Activated naive CD8-positive, alpha-beta T cell treated with anti-CD3 and anti-CD28 coated beads, Interleukin-2, amount 10 ng/mL, durations not matched to agents 7 days and 5 days (primary cell): ENCODE measurements at regions not wholly inside any gene's neighbourhood (a gene's known extent, or its start where the extent isn't known, plus 50 kb on each side); places are given as distances from the start of the nearest gene placed in this dataset.
"Not testable (repeated sequence)": the region's sequence is repeated elsewhere in the genome, so short reads cannot be mapped to it uniquely, and the experiment has no call there.

Experiments
- ATAC-seq: fragments of 150-1000 bp; cut with Tn5 transposase; one replicate; pipeline ENCODE4 v1.10.0; 2021; ENCODE audit warnings: low read depth, moderate library complexity
- POLR2A ChIA-PET: fragments of 350-600 bp; sonication (Branson Sonifier 250); formaldehyde crosslinking; loops from one replicate; lab custom pipeline; 2021; ENCODE audit warnings: antibody characterized with exemption; lab: Charles Lee
- DNase-seq: peaks from one replicate; pipeline ENCODE4 v3.0.0; 2021
- H3K27ac Mint-ChIP-seq: one replicate; pipeline ENCODE4 v1.8.0; 2022; ENCODE audit warnings: mild to moderate bottlenecking, mixed read lengths
- H3K27me3 Mint-ChIP-seq: one replicate; pipeline ENCODE4 v1.8.0; 2022; ENCODE audit warnings: mild to moderate bottlenecking, moderate library complexity, mixed read lengths
- H3K36me3 Mint-ChIP-seq: one replicate; pipeline ENCODE4 v1.8.0; 2021; ENCODE audit warnings: mild to moderate bottlenecking, mixed read lengths
- H3K4me1 Mint-ChIP-seq: one replicate; pipeline ENCODE4 v1.8.0; 2021; ENCODE audit warnings: mixed read lengths
- H3K4me3 Mint-ChIP-seq: one replicate; pipeline ENCODE4 v1.8.0; 2022; ENCODE audit warnings: mild to moderate bottlenecking, moderate library complexity, mixed read lengths
- H3K9me3 Mint-ChIP-seq: one replicate; pipeline ENCODE4 v1.8.0; 2021; ENCODE audit warnings: mixed read lengths

DNA sequence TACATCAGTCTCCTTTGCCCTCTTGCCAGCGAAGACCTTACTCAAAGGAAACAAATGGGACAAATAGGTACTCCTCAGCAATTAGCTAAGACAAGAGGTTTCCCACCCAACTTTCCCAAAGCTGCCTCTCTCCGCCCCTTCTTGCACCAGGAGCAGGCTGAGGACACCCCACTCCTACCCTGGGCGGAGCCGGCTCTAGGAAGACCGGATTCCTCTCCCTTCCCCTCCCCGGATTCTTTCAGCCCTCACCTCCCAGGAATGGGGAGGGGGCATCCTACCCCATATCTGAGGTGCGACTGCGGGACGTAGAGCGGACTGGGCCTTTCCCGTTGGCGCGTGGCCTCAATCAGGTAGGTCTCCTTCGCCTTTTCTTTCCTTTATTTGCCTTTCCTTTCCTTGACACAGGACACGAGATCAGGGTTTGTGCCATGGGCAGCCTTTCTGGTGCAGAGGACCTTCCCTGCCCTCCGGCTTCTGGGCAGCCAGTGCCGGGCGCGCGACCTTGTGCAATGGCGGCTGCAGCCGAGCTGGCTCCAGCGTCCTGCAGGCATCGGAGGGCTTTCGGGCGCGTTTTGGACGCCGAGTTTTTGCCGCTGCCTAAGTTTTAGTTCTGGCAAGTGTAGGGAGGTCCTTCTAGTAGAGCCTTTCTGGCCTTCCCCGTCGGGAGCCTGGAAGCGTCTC is 279.9 kb downstream of the PLS3 start:
- H3K4me3 Mint-ChIP-seq, H3K9me3 Mint-ChIP-seq, ATAC-seq, H3K27me3 Mint-ChIP-seq, POLR2A ChIA-PET, H3K27ac Mint-ChIP-seq, H3K4me1 Mint-ChIP-seq, H3K36me3 Mint-ChIP-seq, DNase-seq: not testable (repeated sequence)

GRCh38 chrX:115850986-115851385 is 290.0 kb downstream of the PLS3 start:
- H3K27me3 Mint-ChIP-seq, ATAC-seq, H3K4me3 Mint-ChIP-seq, POLR2A ChIA-PET, DNase-seq, H3K4me1 Mint-ChIP-seq, H3K9me3 Mint-ChIP-seq, H3K27ac Mint-ChIP-seq, H3K36me3 Mint-ChIP-seq: not testable (repeated sequence)

- H3K4me3 Mint-ChIP-seq, POLR2A ChIA-PET, H3K27me3 Mint-ChIP-seq, H3K4me1 Mint-ChIP-seq, H3K9me3 Mint-ChIP-seq, H3K36me3 Mint-ChIP-seq, DNase-seq, H3K27ac Mint-ChIP-seq, ATAC-seq: not testable (repeated sequence)
Observed at GRCh38 chrX:115853260-115853659, 292.3 kb downstream of the PLS3 start.

GRCh38 chrX:115881170-115881569 is 289.4 kb upstream of the AGTR2 start:
- H3K36me3 Mint-ChIP-seq, POLR2A ChIA-PET: not testable (repeated sequence)

DNA sequence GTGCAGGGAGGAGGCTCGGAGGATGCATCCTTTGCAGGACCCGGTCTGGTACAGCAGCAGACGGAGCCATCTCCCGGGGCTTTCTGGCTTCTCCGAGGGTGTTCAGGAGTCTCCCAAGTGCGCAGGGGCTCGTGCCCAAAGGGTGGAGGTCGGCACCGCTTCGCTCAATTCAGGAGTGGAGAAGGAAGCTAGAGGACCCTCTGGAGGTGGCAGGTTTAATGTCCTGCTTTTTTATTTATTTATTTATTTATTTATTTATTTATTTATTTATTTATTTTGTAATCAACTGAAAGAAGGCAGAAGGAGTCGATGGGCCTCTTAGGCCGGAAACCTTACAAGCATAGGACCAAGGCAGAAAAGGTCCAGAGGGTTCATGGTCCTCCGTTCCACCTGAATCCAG is 286.4 kb upstream of the AGTR2 start:
- H3K9me3 Mint-ChIP-seq, H3K27ac Mint-ChIP-seq, POLR2A ChIA-PET, H3K4me3 Mint-ChIP-seq, ATAC-seq, H3K4me1 Mint-ChIP-seq, DNase-seq, H3K36me3 Mint-ChIP-seq, H3K27me3 Mint-ChIP-seq: not testable (repeated sequence)

More at GRCh38 chrX:115881170-115881569, 289.4 kb upstream of the AGTR2 start:
- H3K27ac Mint-ChIP-seq, H3K4me1 Mint-ChIP-seq, H3K9me3 Mint-ChIP-seq, H3K4me3 Mint-ChIP-seq, DNase-seq, H3K27me3 Mint-ChIP-seq, ATAC-seq: not testable (repeated sequence)

GRCh38 chrX:115888041-115888440 is 282.5 kb upstream of the AGTR2 start:
- peak; percentile 28 for DNase-seq
- H3K27ac Mint-ChIP-seq, H3K4me3 Mint-ChIP-seq, ATAC-seq, POLR2A ChIA-PET, H3K27me3 Mint-ChIP-seq, H3K4me1 Mint-ChIP-seq, H3K36me3 Mint-ChIP-seq, H3K9me3 Mint-ChIP-seq: not testable (repeated sequence)

DNA sequence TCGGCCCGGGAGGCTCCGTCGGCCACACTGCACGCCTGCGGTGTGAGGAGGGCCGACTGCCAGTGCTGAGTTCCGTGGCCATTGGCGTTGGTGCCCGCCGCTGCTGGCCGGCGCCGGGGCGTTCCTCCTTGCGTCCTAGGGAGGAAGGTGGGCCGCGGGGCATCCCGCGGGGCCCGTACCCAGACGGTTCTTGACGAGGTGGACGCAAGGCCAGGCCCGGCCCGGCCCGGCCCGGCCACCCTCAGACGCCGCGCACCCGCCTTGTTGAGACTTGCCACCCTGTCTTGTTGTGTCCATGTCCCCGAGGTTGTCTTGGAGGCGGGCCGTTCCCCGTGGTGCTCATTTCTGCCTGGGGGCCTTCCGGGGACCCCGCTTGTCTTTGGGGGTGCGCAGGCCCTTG is 282.0 kb upstream of the AGTR2 start:
- H3K36me3 Mint-ChIP-seq: not testable (repeated sequence)

DNA sequence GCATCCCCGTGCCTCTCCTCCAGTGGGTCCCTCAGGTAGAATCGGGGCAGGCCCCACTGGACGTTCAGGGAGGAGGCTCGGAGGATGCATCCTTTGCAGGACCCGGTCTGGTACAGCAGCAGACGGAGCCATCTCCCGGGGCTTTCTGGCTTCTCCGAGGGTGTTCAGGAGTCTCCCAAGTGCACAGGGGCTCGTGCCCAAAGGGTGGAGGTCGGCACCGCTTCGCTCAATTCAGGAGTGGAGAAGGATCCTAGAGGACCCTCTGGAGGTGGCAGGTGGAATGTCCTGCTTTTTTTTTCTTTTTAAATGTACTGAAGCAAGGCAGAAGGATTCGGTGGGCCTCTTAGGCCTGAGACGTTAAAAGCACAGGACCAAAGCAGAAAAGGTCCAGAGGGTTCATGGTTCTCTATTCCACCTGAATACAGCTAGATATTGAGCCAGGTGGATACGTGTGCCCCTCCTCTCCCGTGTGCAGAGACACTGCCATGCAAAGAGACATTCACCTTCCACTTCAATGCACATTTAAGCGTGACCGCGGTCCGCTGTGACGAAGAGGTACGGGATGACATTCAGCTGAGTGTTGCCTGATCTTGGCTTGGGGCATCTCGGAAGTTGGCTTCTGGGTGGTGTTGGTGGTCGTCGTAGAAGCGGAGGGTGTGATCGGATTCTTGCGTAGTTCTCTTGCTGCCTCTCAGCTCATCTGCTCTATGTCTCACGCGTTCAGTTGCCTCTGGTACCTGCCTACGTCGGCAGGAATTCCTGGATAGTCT is 281.2 kb upstream of the AGTR2 start:
- H3K27me3 Mint-ChIP-seq: no peaks in the 10 kb centered on the region
- DNase-seq: no peak

More for the DNA sequence above, 282.0 kb upstream of the AGTR2 start:
- POLR2A ChIA-PET, H3K27me3 Mint-ChIP-seq, DNase-seq, H3K4me3 Mint-ChIP-seq, ATAC-seq, H3K27ac Mint-ChIP-seq, H3K9me3 Mint-ChIP-seq, H3K4me1 Mint-ChIP-seq: not testable (repeated sequence)

GRCh38 chrX:115892056-115892708 is 278.4 kb upstream of the AGTR2 start:
- DNase-seq (no peak), ATAC-seq (no peak)
- no peaks in the 10 kb centered on the region for H3K36me3 Mint-ChIP-seq
- H3K27ac Mint-ChIP-seq: no peak overlapping the region
- H3K27me3 Mint-ChIP-seq: no peaks in the 10 kb centered on the region
- no peaks in the 10 kb centered on the region for H3K4me1 Mint-ChIP-seq
- peaks cover 2% of the 10 kb centered on the region for H3K9me3 Mint-ChIP-seq
- POLR2A ChIA-PET: no interaction called here
- H3K4me3 Mint-ChIP-seq: no peak overlapping the region

More for the DNA sequence above, 281.2 kb upstream of the AGTR2 start:
- peaks cover 1% of the 10 kb centered on the region for H3K9me3 Mint-ChIP-seq
- no peak overlapping the region for H3K27ac Mint-ChIP-seq
- no peaks in the 10 kb centered on the region for H3K4me1 Mint-ChIP-seq
- POLR2A ChIA-PET: no interaction called here
- ATAC-seq: no peak
- no peak overlapping the region for H3K4me3 Mint-ChIP-seq
- H3K36me3 Mint-ChIP-seq: no peaks in the 10 kb centered on the region

GRCh38 chrX:115892787-115893671 is 277.5 kb upstream of the AGTR2 start:
- no peaks in the 10 kb centered on the region for H3K36me3 Mint-ChIP-seq
- H3K4me1 Mint-ChIP-seq: no peaks in the 10 kb centered on the region
- no peak overlapping the region for H3K4me3 Mint-ChIP-seq
- no peak for DNase-seq
- H3K27me3 Mint-ChIP-seq: no peaks in the 10 kb centered on the region
- no peak for ATAC-seq
- POLR2A ChIA-PET: no interaction called here
- H3K27ac Mint-ChIP-seq: no peak overlapping the region
- peaks cover 5% of the 10 kb centered on the region for H3K9me3 Mint-ChIP-seq

DNA sequence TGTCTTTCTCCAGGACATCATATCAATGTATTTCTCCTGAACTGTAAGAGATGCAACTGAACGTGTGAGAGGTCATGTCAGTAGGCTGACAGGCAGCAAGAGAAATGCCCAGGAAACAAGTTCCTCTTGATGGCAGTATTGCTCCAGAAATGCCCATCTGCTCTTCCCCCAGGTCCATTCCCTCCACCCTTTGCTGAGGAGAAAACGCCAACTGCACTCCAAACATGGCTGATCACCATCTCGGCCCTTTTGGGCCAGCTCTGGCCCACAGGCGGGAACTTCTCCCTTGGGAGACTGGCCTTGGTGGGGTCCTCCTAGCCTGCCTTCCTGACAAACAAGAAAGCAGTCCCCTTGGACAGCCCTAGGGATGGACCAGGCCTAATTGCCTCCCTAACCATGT is 276.5 kb upstream of the AGTR2 start:
- no peak overlapping the region for H3K4me3 Mint-ChIP-seq

DNA sequence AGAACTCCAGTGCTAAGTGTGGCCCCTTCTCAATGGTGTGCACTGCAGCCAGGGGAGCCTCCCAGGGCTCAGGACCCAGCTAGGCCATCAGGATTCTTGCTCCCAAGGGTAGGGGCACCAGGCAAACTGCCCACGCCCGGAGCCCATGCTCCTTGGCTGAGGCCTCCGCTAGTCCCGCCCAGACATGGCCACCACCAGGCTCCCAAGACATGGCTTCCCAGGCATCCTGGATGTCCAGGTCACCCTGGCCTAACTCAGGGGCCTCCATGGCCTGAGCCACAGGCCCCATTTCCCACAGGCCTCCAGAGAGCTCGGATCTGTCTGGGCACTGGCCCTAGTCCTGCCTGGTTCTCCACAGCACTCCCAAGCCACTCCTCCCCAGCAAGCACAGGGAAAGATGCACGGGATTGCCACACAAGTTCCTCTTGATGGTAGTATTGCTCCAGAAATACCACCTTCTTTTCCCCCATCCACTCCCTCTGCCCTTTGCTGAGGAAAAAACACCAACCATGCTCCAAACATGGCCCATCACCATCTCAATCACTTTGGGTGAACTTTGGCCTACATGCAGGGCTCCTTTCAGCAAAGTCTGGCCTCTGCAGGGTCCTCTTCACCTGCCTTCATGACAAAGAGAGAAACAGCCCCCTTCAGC is 274.7 kb upstream of the AGTR2 start:
- Mint-ChIP-seq H3K27me3 (no peaks in the 10 kb centered on the region), H3K9me3 (peaks cover 5% of the 10 kb centered on the region), H3K27ac (no peak overlapping the region), H3K4me3 (no peak overlapping the region), H3K36me3 (no peaks in the 10 kb centered on the region), H3K4me1 (no peaks in the 10 kb centered on the region)
- ATAC-seq (no peak), DNase-seq (no peak)
- POLR2A ChIA-PET: no interaction called here

More for the DNA sequence above, 276.5 kb upstream of the AGTR2 start:
- POLR2A ChIA-PET: no interaction called here
- no peak for ATAC-seq
- H3K27me3 Mint-ChIP-seq: no peaks in the 10 kb centered on the region
- DNase-seq: no peak
- H3K36me3 Mint-ChIP-seq: no peaks in the 10 kb centered on the region
- no peaks in the 10 kb centered on the region for H3K4me1 Mint-ChIP-seq
- no peak overlapping the region for H3K27ac Mint-ChIP-seq
- peaks cover 5% of the 10 kb centered on the region for H3K9me3 Mint-ChIP-seq

DNA sequence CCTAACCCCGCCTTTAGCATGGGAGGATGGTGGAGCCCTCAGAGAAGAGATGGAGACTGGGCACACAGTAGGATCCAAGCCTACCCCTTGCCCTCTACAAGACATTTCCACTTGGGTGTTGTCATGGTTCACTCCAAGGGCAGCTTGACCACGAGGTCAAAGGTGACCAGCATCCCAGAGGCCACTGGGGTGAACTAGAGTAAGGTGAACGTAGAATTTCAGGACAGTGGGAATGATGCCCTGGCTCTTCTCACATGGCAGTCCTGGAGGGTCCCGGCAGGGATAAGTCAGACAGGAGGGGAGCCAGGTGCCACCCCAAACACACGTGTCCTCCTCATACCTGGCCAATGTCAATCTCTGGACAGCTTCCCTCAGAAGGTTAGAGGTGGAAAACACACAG is 274.2 kb upstream of the AGTR2 start:
- H3K27ac Mint-ChIP-seq: no peak overlapping the region
- no peak for DNase-seq
- no peaks in the 10 kb centered on the region for H3K4me1 Mint-ChIP-seq
- H3K9me3 Mint-ChIP-seq: peaks cover 5% of the 10 kb centered on the region
- no peak for ATAC-seq
- no peaks in the 10 kb centered on the region for H3K27me3 Mint-ChIP-seq
- POLR2A ChIA-PET: no interaction called here
- no peaks in the 10 kb centered on the region for H3K36me3 Mint-ChIP-seq
- H3K4me3 Mint-ChIP-seq: no peak overlapping the region
